HEK293T (cell line): ENCODE measurements at regions not wholly inside any gene's neighbourhood (a gene's known extent, or its start where the extent isn't known, plus 50 kb on each side); places are given as distances from the start of the nearest gene placed in this dataset.

Source experiments
- CTCF ChIA-PET: fragments of 350-600 bp; formaldehyde crosslinking; extraction: SDS; loops from one replicate; lab custom pipeline; 2021; ENCODE audit warnings: antibody characterized with exemption, inconsistent platforms; lab: Yijun Ruan, JAX
- POLR2A ChIA-PET: fragments of 350-600 bp; formaldehyde crosslinking; extraction: SDS; loops from one replicate; lab custom pipeline; 2020; ENCODE audit warnings: antibody characterized with exemption, inconsistent platforms; lab: Yijun Ruan, JAX
- DNase-seq: peaks from one replicate; pipeline ENCODE4 v3.0.0; 2012; ENCODE audit warnings: mixed read lengths; ENCODE audit errors: extremely low spot score
- ARNT ChIP-seq: fragments of 450-650 bp; IDR thresholded peaks from 2 replicates; pipeline ENCODE4 v1.6.1; 2017; ENCODE audit warnings: mild to moderate bottlenecking
- BHLHE40 ChIP-seq: fragments of 450-650 bp; IDR thresholded peaks from 2 replicates; pipeline ENCODE4 v1.6.1; 2016; ENCODE audit warnings: mild to moderate bottlenecking, moderate library complexity, borderline replicate concordance
- CTBP1 ChIP-seq: fragments of 450-650 bp; IDR thresholded peaks from 2 replicates; pipeline ENCODE4 v1.6.1; 2016; ENCODE audit warnings: borderline replicate concordance
- ELF4 ChIP-seq: fragments of 450-650 bp; IDR thresholded peaks from 2 replicates; pipeline ENCODE4 v1.6.1; 2017; ENCODE audit warnings: antibody characterized with exemption
- FOXA1 ChIP-seq: fragments of 450-650 bp; IDR thresholded peaks from 2 replicates; pipeline ENCODE4 v1.6.1; 2016; ENCODE audit warnings: mild to moderate bottlenecking
- FOXK2 ChIP-seq: fragments of 450-650 bp; IDR thresholded peaks from 2 replicates; pipeline ENCODE4 v1.6.1; 2016; ENCODE audit warnings: mild to moderate bottlenecking
- FOXM1 ChIP-seq: fragments of 450-650 bp; IDR thresholded peaks from 2 replicates; pipeline ENCODE4 v1.6.1; 2017; ENCODE audit warnings: mild to moderate bottlenecking, borderline replicate concordance
- HDGF ChIP-seq: fragments of 450-650 bp; IDR thresholded peaks from 2 replicates; pipeline ENCODE4 v1.6.1; 2017; ENCODE audit warnings: antibody characterized with exemption, borderline replicate concordance
- L3MBTL2 ChIP-seq: fragments of 450-650 bp; conservative IDR thresholded peaks from 2 replicates; pipeline ENCODE4 v1.6.1; 2016; ENCODE audit warnings: mild to moderate bottlenecking
- LEF1 ChIP-seq: fragments of 450-650 bp; IDR thresholded peaks from 2 replicates; pipeline ENCODE4 v1.6.1; 2017; ENCODE audit warnings: mild to moderate bottlenecking, borderline replicate concordance
- NFRKB ChIP-seq: fragments of 450-650 bp; IDR thresholded peaks from 2 replicates; pipeline ENCODE4 v1.6.1; 2016; ENCODE audit warnings: mild to moderate bottlenecking, moderate library complexity
- PKNOX1 ChIP-seq: fragments of 450-650 bp; IDR thresholded peaks from 2 replicates; pipeline ENCODE4 v1.6.1; 2016
- SP1 ChIP-seq: fragments of 450-650 bp; IDR thresholded peaks from 2 replicates; pipeline ENCODE4 v1.6.1; 2017
- SUZ12 ChIP-seq: fragments of 450-650 bp; IDR thresholded peaks from 2 replicates; pipeline ENCODE4 v1.6.1; 2016; ENCODE audit warnings: mild to moderate bottlenecking
- TARDBP ChIP-seq: fragments of 450-650 bp; IDR thresholded peaks from 2 replicates; pipeline ENCODE4 v1.6.1; 2016
- ZNF384 ChIP-seq: fragments of 450-650 bp; IDR thresholded peaks from 2 replicates; pipeline ENCODE4 v1.6.1; 2016

- no peak for DNase-seq
- POLR2A ChIA-PET: no interaction called here
- CTCF ChIA-PET: no interaction called here
- TF ChIP-seq CTBP1 (no peak), NFRKB (no peak), BHLHE40 (no peak), FOXA1 (no peak), SUZ12 (no peak), L3MBTL2 (no peak), ARNT (no peak), PKNOX1 (no peak), ZNF384 (no peak), TARDBP (no peak), FOXM1 (no peak), HDGF (no peak), LEF1 (no peak), SP1 (no peak), ELF4 (no peak), FOXK2 (no peak)
Observed at GRCh38 chr10:18955061-18955460, 93.5 kb upstream of the MALRD1 start.

GRCh38 chr10:18959369-18959768 lies 89.2 kb upstream of the MALRD1 start:
- TF ChIP-seq ELF4 (no peak), PKNOX1 (no peak), TARDBP (no peak), CTBP1 (no peak), FOXK2 (no peak), FOXA1 (no peak), HDGF (no peak), SUZ12 (no peak), SP1 (no peak), NFRKB (no peak), ZNF384 (no peak), LEF1 (no peak), BHLHE40 (no peak), ARNT (no peak), FOXM1 (no peak), L3MBTL2 (no peak)
- ChIA-PET POLR2A (no interaction called here), CTCF (no interaction called here)
- DNase-seq: no peak

GRCh38 chr10:18960466-18961079 lies 88.0 kb upstream of the MALRD1 start:
- TF ChIP-seq ZNF384: no peak
- no peak for TF ChIP-seq HDGF
- TF ChIP-seq ELF4: no peak
- no peak for TF ChIP-seq SP1
- TF ChIP-seq LEF1: no peak
- TF ChIP-seq PKNOX1: no peak
- no peak for TF ChIP-seq TARDBP
- no peak for TF ChIP-seq FOXA1
- TF ChIP-seq L3MBTL2: no peak
- no peak for TF ChIP-seq ARNT
- no peak for TF ChIP-seq NFRKB
- no peak for TF ChIP-seq FOXM1
- TF ChIP-seq BHLHE40: no peak
- TF ChIP-seq FOXK2: no peak
- no peak for TF ChIP-seq SUZ12
- no peak for TF ChIP-seq CTBP1
- ChIA-PET POLR2A (no interaction called here), CTCF (no interaction called here)
- DNase-seq: no peak

- ChIA-PET CTCF (no interaction called here), POLR2A (no interaction called here)
- TF ChIP-seq SP1 (no peak), L3MBTL2 (no peak), HDGF (no peak), FOXK2 (no peak), SUZ12 (no peak), ARNT (no peak), TARDBP (no peak), BHLHE40 (no peak), CTBP1 (no peak), NFRKB (no peak), ZNF384 (no peak), LEF1 (no peak), FOXA1 (no peak), PKNOX1 (no peak), ELF4 (no peak), FOXM1 (no peak)
- DNase-seq: no peak
Observed at GRCh38 chr10:18968159-18968558, 80.4 kb upstream of the MALRD1 start.

- ChIA-PET CTCF (no interaction called here), POLR2A (no interaction called here)
- no peak for TF ChIP-seq FOXA1
- TF ChIP-seq PKNOX1: no peak
- no peak for TF ChIP-seq ELF4
- TF ChIP-seq FOXK2: no peak
- TF ChIP-seq FOXM1: no peak
- no peak for TF ChIP-seq LEF1
- no peak for TF ChIP-seq SUZ12
- TF ChIP-seq SP1: no peak
- no peak for TF ChIP-seq CTBP1
- TF ChIP-seq TARDBP: no peak
- TF ChIP-seq L3MBTL2: no peak
- no peak for DNase-seq
Observed at GRCh38 chr10:18976696-18977251, 71.8 kb upstream of the MALRD1 start.
